ENCODE measurements at regions not wholly inside any gene's neighbourhood (a gene's known extent, or its start where the extent isn't known, plus 50 kb on each side); places are given as distances from the start of the nearest gene placed in this dataset.

GRCh38 chrX:39642071-39642470, 455.7 kb downstream of the BCOR start:
- no peak overlapping the region for H3K27ac ChIP-seq (ENCODE audit: control insufficient read depth, insufficient read depth, low read length)
- no peak overlapping the region for H3K4me2 ChIP-seq (ENCODE audit: control insufficient read depth, extremely low read depth, insufficient read depth, low read depth, low read length)
- no peaks in the 10 kb centered on the region for H3K4me1 ChIP-seq (ENCODE audit: control insufficient read depth, extremely low read depth, insufficient read depth, low read length)
- H3K79me2 ChIP-seq (ENCODE audit: control insufficient read depth, insufficient read depth, low read length) = no peaks in the 10 kb centered on the region
- H4K20me1 ChIP-seq (ENCODE audit: control insufficient read depth, extremely low read depth, insufficient read depth, low read length) = no peaks in the 10 kb centered on the region
- dilution Hi-C loops (cut with MboI; ENCODE audit: extremely low pct_ligation_motif_present, low sequenced_read_pairs) = no loop called here
- H3K4me3 ChIP-seq (ENCODE audit: control insufficient read depth in 2 of 3, extremely low read depth in 1 of 3, insufficient read depth in 2 of 3, low read depth in 1 of 3, low read length in 3 of 3) = no peak overlapping the region
- no peaks in the 10 kb centered on the region for H3K9me3 ChIP-seq (ENCODE audit: control insufficient read depth, low read depth, low read length)
- no peak overlapping the region for H3K9ac ChIP-seq (ENCODE audit: control insufficient read depth, extremely low read depth, insufficient read depth, low read length)
- H3K27me3 ChIP-seq (ENCODE audit: control insufficient read depth, extremely low read depth, insufficient read depth, low read length) = peaks cover 3% of the 10 kb centered on the region
- no peak for FAIRE-seq
- no peaks in the 10 kb centered on the region for H3K9me1 ChIP-seq (ENCODE audit: control insufficient read depth, extremely low read depth, insufficient read depth, low read length)
- no peak for DNase-seq (ENCODE audit: low read depth, low spot score)
- no peak for TF ChIP-seq CTCF (optimal IDR thresholded peaks at IDR 0.05 in 1 of 3, IDR thresholded peaks at IDR 0.05 in 1 of 3, conservative IDR thresholded peaks at IDR 0.05 in 1 of 3; ENCODE audit: extremely low read depth in 1 of 3, insufficient read depth in 2 of 3, low read length in 3 of 3)
- no peak overlapping the region for H2AFZ ChIP-seq (ENCODE audit: control insufficient read depth, low read length)
- H3K36me3 ChIP-seq (ENCODE audit: control insufficient read depth in 2 of 2, extremely low read depth in 1 of 2, insufficient read depth in 2 of 2, low read length in 2 of 2) = no peaks in the 10 kb centered on the region

- no peak overlapping the region for H3K9ac ChIP-seq (ENCODE audit: control insufficient read depth, extremely low read depth, insufficient read depth, low read length)
- H2AFZ ChIP-seq (ENCODE audit: control insufficient read depth, low read length) = no peak overlapping the region
- H3K9me1 ChIP-seq (ENCODE audit: control insufficient read depth, extremely low read depth, insufficient read depth, low read length) = no peaks in the 10 kb centered on the region
- no peaks in the 10 kb centered on the region for H3K9me3 ChIP-seq (ENCODE audit: control insufficient read depth, low read depth, low read length)
- no peak for TF ChIP-seq CTCF (optimal IDR thresholded peaks at IDR 0.05 in 1 of 3, IDR thresholded peaks at IDR 0.05 in 1 of 3, conservative IDR thresholded peaks at IDR 0.05 in 1 of 3; ENCODE audit: extremely low read depth in 1 of 3, insufficient read depth in 2 of 3, low read length in 3 of 3)
- no peak overlapping the region for H3K4me3 ChIP-seq (ENCODE audit: control insufficient read depth in 2 of 3, extremely low read depth in 1 of 3, insufficient read depth in 2 of 3, low read depth in 1 of 3, low read length in 3 of 3)
- FAIRE-seq = no peak
- H3K27me3 ChIP-seq (ENCODE audit: control insufficient read depth, extremely low read depth, insufficient read depth, low read length) = peaks cover 3% of the 10 kb centered on the region
- no peaks in the 10 kb centered on the region for H3K36me3 ChIP-seq (ENCODE audit: control insufficient read depth in 2 of 2, extremely low read depth in 1 of 2, insufficient read depth in 2 of 2, low read length in 2 of 2)
- H4K20me1 ChIP-seq (ENCODE audit: control insufficient read depth, extremely low read depth, insufficient read depth, low read length) = no peaks in the 10 kb centered on the region
- no peaks in the 10 kb centered on the region for H3K79me2 ChIP-seq (ENCODE audit: control insufficient read depth, insufficient read depth, low read length)
- H3K4me1 ChIP-seq (ENCODE audit: control insufficient read depth, extremely low read depth, insufficient read depth, low read length) = no peaks in the 10 kb centered on the region
- H3K4me2 ChIP-seq (ENCODE audit: control insufficient read depth, extremely low read depth, insufficient read depth, low read depth, low read length) = no peak overlapping the region
- DNase-seq (ENCODE audit: low read depth, low spot score) = no peak
- no peak overlapping the region for H3K27ac ChIP-seq (ENCODE audit: control insufficient read depth, insufficient read depth, low read length)
- dilution Hi-C loops (cut with MboI; ENCODE audit: extremely low pct_ligation_motif_present, low sequenced_read_pairs) = no loop called here
Observed at GRCh38 chrX:39643550-39643949, 454.2 kb downstream of the BCOR start.

Measured in keratinocyte (primary cell).